DMS79 (cell line): ENCODE measurements at regions not wholly inside any gene's neighbourhood (a gene's known extent, or its start where the extent isn't known, plus 50 kb on each side); places are given as distances from the start of the nearest gene placed in this dataset.
"Not testable (repeated sequence)": the region's sequence is repeated elsewhere in the genome, so short reads cannot be mapped to it uniquely, and the experiment has no call there.

Experiments
- DNase-seq: peaks from one replicate; lab custom pipeline; 2025; lab: John Stamatoyannopoulos, UW

DNA sequence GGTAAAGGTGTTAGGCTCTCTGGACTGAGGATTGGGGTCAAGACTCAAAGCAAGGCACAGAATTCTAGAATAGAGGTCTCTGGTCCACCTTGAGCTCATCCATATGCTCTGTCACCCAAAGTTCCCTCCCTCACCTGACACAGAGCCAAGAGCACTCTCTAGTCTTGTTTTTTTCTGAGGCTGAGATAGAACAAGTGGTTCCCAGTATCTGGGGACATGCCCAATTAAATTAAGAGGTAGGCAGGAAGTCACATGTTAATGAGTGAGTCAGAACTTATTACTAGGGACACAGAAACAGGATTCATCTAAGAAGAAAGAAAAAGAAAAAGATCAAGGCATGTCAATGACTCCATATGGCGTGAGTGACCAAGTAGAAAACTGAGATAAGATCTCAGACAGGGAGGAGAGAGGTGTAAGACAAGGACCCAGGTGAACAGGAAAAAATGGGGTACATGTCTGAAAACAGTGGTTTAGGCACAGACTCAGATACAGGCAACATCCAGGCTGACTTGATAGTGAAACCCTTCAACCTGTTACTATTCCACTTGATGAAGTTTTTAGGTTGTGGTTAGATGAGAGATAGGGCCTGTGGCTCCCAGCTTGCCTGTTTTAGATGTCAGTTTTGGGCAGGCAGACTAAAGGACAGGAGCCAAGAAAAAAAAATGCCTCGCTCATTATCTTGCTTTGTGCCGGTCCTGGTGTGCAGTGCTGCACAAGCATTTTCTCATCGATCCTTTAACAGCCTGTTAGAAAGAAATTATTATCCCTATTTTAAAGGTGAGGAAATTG is 609.9 kb downstream of the CCSER2 start:
- DNase-seq: no peak

DNA sequence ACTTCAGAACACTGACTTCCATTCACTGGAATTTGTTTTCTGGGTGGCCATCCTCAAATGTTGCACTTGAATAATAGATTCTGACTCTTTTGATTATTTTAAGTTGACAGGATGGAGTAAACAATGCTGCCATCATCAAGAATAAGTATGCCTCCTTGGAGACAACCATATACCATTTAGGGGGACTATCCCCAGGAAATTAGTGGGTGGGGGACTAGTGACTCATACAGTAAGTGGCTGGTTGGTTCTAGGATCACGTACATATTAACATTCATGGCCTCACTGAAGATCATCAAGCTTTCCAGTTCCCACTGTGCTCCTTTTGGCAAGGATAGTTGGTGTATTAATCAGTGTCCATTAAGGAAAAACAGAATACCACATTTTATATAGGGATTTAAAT is 615.2 kb downstream of the CCSER2 start:
- no peak for DNase-seq

DNA sequence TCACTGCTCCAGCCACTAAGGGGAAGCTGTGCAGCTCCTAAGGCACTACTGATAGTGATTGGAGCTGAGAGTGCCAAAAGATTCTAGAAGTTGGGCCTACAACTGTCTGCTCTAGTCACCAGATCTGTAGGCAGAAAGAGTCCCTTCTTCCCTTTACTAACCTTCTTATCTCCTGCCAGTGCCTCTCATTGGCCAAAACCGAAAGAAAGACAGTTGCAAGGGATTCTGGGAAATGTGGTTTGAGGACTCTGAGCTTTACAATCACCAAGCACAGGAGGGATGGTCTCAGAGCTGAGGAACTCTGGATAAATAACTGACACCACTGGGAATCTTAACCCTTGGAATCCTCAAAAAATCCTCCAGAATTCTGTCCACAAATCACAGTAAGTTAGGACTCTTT is 615.8 kb downstream of the CCSER2 start:
- no peak for DNase-seq

GRCh38 chr10:84945791-84946190 is 617.4 kb downstream of the CCSER2 start:
- no peak for DNase-seq

GRCh38 chr10:84946904-84947303 is 618.5 kb downstream of the CCSER2 start:
- DNase-seq: peak; percentile 79

- DNase-seq: no peak
Observed at GRCh38 chr10:84948644-84949043, 620.3 kb downstream of the CCSER2 start.

- DNase-seq: no peak
Observed at GRCh38 chr10:84951616-84952015, 623.2 kb downstream of the CCSER2 start.

GRCh38 chr10:84957427-84957826 is 629.0 kb downstream of the CCSER2 start:
- DNase-seq: no peak

- no peak for DNase-seq
Observed at GRCh38 chr10:84965468-84965867, 637.1 kb downstream of the CCSER2 start.

GRCh38 chr10:84966708-84967441 is 638.5 kb downstream of the CCSER2 start:
- no peak for DNase-seq

- DNase-seq: not testable (repeated sequence)
Observed at GRCh38 chr10:84969297-84969696, 640.9 kb downstream of the CCSER2 start.

GRCh38 chr10:84987039-84987438 is 658.6 kb downstream of the CCSER2 start:
- DNase-seq: no peak

DNA sequence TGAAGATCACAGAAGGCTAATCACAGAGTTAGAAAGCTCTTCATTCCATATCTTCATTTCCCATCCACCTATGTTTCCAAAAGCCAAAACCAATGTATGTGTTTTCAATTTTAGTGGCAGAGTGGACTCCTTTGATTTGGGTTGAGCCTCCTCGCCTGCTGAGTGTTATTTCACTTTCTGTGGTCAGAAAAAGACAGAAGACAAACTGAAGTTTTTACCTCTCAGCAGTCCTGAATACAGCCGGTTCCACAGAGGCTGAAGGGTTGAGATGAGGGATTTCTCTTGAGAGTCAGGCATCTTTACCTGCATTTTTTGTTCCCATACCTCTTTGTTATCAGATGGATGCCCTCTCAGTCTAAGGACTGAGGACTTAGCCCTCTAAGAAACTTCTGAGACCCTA is 659.6 kb downstream of the CCSER2 start:
- DNase-seq: no peak

GRCh38 chr10:84990713-84991112 is 662.3 kb downstream of the CCSER2 start:
- no peak for DNase-seq

GRCh38 chr10:84991301-84991700 is 662.9 kb downstream of the CCSER2 start:
- DNase-seq: no peak

DNA sequence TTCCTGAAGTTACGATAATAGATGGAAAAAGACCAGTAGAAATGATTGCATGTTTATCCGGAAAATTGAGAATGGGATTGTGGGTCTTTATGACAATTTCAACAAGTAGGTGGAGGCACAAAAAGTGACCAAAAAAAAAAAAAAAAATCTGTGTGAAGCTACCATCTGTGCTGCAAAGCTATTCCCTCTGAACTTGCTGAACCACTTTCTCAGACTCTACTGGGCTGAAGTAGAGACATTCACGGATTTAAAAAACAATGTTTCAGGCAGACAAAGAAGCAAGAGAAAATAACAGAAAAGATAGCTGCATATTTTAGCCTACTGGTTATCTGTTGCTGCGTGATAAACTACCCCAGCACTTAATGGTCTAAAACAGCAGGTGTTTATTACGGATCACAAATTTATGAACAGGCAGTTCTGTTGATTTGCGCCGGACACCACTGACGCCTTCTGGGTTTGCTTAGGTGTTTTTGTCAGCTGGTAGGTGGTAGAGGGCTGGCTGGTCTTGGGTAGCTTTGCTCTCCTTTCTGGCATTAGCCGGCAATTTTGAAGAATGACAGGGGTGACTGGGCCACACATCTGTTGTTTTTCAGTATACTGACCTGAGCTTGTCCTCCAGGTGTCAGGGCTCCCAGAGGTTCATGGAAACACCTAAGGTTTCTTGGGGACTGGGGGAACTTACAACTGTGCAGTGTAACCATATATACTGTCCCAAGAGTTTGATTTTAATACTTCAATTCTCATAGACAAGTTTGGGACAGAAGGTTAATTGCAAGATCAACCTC is 665.1 kb downstream of the CCSER2 start:
- no peak for DNase-seq

GRCh38 chr10:84994722-84995121 is 666.3 kb downstream of the CCSER2 start:
- DNase-seq: no peak

GRCh38 chr10:84996580-84996979 is 668.2 kb downstream of the CCSER2 start:
- no peak for DNase-seq

- no peak for DNase-seq
Observed at GRCh38 chr10:84997870-84998269, 669.5 kb downstream of the CCSER2 start.

GRCh38 chr10:84999929-85000328 is 671.5 kb downstream of the CCSER2 start:
- DNase-seq: no peak

DNA sequence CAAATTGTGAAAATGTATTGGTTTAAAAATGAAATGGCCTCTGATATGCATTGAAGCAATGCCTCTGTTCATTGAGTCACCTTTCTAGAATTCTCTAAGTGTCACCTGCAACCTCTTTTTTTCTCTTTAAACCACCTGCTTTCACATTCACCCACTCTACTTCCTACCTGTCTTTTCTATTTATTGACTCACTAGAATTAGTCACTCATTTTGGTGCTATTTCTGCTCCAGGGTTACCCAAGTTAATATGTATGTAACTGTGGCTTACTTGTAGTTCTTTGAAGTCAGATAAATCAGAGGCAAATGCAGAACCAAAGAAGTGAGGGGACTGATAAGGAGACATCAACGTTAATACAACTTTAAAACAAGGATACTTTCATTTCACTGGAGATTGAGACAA is 674.7 kb downstream of the CCSER2 start:
- DNase-seq: no peak

DNA sequence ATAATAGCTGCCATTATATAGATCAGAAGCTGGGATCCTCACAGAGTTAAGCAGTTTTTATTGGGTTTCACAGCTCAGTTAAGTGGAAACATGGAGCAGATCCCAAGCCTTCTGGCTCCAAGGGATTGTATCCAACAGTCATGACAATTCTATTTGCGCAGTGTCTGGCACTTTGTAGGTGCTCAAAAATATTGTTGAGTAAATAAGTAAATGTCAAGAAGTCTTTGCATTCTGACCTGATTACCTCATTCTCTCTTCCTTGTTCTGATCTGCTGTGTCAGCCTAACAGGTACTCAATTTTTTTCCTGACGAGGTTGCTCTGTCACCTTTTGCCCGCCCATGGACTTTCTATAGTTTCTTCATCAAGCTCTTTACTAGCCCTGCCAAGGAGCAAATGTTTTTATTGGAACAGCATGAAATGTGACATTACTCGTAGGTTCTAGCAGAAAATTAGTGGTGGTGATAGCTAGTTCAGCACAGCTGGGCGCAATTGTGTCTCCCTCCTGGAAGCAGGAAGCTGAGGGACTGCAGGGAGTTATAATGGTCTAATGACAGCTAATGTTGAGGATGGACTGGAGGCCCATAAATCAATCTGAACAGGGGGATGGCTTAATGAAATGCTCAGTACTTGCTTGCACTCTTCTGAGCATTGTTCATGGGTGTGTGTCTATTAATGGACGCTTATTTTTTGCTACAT is 680.2 kb downstream of the CCSER2 start:
- DNase-seq: no peak
